ENCODE measurements at regions not wholly inside any gene's neighbourhood (a gene's known extent, or its start where the extent isn't known, plus 50 kb on each side); places are given as distances from the start of the nearest gene placed in this dataset.

GRCh38 chr16:35733971-35734702, 2274.7 kb downstream of the TP53TG3F start:
- TF ChIP-seq, protein P1, sequence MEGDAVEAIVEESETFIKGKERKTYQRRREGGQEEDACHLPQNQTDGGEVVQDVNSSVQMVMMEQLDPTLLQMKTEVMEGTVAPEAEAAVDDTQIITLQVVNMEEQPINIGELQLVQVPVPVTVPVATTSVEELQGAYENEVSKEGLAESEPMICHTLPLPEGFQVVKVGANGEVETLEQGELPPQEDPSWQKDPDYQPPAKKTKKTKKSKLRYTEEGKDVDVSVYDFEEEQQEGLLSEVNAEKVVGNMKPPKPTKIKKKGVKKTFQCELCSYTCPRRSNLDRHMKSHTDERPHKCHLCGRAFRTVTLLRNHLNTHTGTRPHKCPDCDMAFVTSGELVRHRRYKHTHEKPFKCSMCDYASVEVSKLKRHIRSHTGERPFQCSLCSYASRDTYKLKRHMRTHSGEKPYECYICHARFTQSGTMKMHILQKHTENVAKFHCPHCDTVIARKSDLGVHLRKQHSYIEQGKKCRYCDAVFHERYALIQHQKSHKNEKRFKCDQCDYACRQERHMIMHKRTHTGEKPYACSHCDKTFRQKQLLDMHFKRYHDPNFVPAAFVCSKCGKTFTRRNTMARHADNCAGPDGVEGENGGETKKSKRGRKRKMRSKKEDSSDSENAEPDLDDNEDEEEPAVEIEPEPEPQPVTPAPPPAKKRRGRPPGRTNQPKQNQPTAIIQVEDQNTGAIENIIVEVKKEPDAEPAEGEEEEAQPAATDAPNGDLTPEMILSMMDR (IDR thresholded peaks at IDR 0.05) = no peak

DNA sequence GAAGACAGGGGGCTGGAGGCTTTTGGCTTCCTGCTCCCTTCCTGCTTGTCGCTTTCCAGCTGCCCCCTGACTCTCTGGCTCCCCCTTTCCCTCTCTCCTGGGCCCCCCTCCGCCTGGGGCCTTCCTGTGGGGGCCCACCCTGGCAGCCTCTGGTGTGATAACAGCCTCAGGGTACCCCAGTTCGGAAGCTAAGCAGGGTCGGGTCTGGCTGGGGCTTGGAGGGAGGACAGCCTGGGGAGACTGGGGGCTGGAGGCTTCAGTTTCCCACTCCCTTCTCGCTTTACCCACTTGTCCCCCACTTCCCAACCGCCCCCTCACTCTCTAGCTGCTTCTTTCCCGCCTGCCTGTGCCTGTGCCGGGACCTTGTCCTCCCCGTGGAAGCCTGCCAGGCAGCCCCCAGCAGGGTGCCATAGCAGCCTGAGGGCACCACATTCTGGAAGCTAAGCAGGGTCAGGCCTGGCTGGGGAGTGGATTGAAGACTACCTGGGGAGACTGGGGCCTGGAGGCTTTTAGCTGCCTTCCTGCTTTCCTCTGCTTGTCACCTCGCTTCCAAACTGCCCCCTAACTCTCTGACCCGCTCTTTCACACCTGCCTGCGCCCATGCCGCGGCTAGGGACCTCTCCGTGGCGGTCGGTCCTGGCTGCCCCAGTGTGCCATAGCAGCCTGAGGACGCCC, 2275.5 kb downstream of the TP53TG3F start:
- TF ChIP-seq, protein P1 (IDR thresholded peaks at IDR 0.05) = no peak

DNA sequence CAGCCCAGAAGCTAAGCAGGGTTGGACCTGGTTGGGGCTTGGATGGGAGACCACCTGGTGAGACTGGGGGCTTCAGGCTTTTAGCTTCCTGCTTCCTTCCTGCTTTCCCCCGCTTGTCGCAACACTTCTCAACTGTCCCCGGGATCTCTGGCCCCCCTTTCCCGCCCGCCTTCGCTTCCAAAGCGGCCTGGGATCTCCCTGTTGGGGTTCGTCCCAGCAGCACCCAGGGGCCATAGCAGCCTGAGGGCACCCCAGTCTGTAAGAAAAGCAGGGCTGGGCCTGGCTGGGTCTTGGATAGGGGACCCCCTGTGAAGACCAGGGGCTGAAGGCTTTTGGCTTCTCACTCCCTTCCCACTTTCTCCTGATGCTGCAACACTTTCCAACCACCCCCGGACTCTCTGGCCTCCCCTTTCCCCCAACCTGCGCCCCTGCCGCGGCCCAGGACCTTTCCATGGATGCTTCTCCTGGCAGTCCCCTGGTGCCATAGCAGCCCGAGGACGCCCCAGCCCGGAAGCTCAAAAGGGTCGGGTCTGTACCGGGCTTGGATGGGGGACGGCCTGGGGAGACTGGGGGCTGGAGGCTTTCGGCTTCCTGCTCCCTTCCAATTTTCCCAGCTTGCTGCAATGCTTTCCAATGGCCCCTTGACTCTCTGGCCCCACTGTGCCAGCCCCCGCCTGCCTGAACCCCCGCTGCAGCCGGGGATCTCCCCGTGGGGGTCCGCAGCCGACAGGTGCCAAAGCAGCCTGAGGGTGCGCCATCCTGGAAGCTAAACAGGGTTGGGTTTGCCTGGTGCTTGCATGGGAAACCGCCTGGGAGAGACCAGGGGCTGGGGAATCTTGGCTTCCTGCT, 2276.2 kb downstream of the TP53TG3F start:
- TF ChIP-seq, protein P1 (IDR thresholded peaks at IDR 0.05) = no peak

DNA sequence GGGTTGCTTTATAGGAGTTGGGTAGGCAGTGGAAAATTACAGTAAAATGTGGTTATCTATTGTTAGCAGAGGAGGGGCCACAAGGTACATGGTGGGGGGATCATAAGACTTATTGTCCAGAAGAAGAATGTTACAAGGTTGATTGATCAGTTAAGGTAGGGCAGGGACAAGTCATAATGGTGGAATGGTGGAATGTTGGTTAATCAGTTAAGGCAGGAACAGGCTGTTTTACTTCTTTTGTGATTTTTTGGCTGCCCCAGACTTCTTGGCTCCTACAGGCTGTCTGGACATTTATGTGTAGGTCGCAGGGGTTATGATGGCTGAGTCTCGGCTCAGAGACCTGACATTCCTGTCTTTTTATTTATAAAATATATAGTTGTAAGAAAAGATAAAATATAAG, 2277.1 kb downstream of the TP53TG3F start:
- TF ChIP-seq, protein P1 (IDR thresholded peaks at IDR 0.05) = no peak

DNA sequence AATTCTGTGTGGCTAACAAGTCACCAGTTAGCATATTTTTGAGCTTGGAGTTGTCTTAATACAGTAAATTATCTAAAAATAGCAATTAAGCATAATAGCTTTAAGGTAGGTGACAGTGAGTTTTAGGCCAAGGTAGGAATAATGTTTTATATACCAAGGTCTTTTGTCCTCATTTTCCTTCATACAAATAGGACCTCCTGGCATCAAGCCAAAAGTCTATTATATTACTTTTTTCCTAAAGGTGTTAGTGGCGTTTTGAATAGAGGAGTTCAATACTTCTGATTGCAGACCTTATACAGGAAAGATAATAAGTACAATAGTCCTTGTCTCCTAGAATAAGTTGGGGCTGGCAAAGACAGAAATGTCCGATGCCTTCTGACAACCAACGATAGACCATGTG, 2277.7 kb downstream of the TP53TG3F start:
- TF ChIP-seq, protein P1 (IDR thresholded peaks at IDR 0.05) = no peak

DNA sequence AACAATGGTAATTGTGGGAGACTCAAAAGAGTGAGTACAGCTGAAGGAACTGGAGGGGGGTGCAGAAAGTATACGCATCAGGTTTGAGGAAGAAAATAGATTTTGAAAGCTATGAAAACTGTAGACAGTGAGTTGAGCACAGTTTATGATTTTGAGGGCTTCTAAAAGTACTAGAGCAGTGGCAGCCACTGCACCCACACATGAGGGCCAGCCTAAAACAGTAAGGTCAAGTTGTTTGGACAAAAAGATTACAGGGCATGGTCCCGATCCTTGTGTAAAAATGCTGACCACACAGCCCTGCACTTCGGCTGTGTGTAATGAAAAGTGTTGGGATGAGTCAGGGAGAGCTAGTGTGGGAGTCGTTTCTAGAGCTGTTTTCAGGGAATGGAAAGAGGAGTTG, 2282.1 kb downstream of the TP53TG3F start:
- TF ChIP-seq, protein P1 (IDR thresholded peaks at IDR 0.05) = no peak

- TF ChIP-seq, protein P1 (IDR thresholded peaks at IDR 0.05) = no peak
These were observed 2283.8 kb downstream of the TP53TG3F start for GRCh38 chr16:35743101-35743692.
